HG02571 (cell line): ENCODE measurements at regions not wholly inside any gene's neighbourhood (a gene's known extent, or its start where the extent isn't known, plus 50 kb on each side); places are given as distances from the start of the nearest gene placed in this dataset.

Experiments used
- ATAC-seq: cut with Tn5 transposase; IDR thresholded peaks from one replicate; pipeline ENCODE4 v1.9.1; 2021; ENCODE audit warnings: mild to moderate bottlenecking, moderate library complexity; ENCODE audit not compliant: unreplicated experiment

DNA sequence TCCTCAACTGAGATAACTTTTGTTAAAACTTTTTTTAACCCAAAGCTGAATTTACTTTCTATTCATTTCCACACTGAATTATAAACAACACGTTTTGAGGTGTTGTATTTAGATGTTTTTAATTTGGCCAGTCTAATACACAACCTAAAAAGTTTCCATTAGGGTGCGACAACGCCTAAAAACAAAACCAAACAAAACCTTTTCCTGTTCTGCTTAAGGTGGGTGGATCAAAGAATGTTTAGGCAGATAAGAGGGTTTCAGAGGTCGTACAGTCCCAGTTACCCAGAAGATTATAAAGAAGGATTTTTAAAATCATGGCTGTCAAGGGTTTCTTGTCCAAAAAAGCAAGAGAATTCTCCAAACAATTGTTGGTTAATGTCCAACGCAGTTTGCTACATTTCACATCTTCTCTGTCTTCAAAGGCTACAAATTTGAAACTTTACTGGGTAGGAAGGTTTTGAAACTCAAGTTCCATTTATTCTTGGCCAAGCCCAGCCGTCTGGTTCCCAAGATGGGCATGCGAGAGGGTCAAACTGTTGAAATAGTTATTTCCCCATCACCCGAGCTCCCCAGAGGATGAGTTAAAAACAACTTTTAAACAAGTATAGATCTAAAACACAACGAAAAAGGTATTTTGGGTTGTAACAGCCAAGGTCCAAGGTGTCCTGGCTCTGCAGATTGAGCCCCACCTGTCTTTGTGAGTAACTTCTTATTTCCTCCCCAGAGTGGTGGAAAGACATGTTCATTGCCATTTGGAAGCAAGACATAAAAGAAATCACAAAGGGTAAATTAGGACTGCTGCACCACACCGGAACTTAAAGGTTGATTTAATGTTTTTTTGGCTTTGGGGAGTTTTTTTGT is 122.8 kb upstream of the MAP3K1 start:
- ATAC-seq = no peak

DNA sequence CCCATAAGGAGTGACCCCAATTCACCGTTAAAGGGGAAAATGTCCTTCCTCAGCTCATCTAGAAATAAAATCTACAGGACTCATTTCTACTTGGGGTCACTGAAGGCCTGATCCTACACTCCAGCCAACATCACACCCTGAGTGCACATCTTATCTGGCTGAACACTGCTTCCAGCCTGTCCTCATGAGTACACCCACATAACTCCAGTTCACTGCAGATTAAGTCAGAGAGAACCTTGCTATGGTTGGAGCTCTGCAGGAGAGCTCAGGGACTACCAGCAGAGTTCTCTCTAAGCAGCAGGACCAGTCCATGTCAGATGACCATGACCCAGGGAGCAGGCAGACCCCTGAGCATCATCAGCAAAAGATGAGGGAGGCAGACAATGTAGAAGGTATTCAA is 126.9 kb upstream of the MAP3K1 start:
- no peak for ATAC-seq

DNA sequence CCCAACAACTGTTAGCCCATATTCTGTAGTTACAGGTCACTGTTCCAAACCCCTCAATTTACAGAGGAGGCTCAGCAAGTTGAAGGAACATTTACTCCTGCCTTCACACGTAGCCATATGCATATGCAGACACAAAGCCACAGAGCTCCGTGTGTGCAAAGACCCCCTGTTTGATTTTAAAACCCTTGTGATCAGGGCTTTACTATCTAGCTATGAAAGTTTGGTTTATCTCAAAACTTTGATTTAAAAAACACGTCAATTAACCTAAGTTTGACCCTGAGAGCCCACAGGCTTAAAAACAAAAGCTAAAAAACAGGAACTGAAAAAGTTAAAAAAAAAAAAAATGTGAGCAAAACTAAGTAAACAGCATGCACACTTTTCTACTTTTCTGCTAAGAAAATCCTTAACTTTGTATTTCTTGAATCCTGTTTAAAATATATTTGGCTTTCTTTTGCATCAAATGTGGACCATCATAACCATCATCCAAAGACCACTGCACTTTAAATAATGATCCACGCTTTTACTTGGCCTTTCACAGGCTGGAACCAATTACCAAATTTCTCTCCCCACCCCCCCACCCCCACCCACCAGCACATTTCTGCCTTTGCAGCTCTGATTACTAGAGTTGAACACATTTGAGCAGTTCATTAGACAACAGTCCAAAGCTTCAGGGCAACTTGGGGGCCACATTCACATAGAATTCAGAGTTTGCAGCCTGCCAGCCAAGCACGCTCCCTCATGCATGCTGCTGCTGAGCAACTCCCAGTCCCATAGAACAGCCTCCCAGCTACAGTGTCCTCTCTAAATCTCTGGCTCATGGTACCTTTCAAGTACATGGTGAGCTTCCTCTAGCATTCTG is 128.8 kb upstream of the MAP3K1 start:
- peak; percentile 70 for ATAC-seq

GRCh38 chr5:56685503-56686217 is 129.7 kb upstream of the MAP3K1 start:
- peak; percentile 20 for ATAC-seq

DNA sequence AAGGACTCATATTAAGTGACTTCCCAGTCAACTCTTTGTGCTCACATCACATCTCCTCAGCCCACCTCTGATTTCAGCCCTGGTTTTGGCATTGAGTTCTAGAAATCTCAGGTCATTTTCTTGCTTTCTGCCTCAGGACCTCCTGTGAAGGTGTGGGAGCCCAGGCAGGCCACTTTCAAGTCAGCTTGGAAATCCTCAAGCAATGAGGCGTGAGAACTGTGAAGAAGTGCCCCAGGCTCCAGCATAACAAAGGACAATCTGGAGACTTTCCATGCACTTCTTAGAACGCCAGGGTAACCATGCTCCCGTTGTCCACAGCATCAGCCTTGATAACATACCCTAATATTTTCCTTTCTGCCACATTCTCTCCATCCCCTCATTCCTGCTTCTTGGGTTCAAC is 131.2 kb upstream of the MAP3K1 start:
- ATAC-seq = no peak

DNA sequence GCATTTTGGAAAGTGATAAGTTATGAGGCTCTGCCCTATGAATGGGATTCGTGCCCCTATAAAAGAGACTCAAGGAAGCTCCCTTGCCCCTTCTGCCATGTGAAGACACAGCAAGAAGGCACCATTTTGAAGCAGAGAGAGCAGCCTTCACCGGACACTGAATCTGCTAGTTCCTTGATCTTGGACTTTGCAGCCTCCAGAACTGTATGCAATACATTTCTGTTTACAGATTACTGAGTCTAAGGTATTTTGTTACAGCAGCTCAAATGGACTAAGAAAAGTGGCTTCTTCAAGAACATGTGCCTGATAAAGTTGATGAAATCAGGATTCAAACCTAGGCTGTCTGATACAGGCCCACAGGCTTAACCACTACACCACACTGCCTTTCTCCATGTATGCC is 131.6 kb upstream of the MAP3K1 start:
- ATAC-seq = no peak

DNA sequence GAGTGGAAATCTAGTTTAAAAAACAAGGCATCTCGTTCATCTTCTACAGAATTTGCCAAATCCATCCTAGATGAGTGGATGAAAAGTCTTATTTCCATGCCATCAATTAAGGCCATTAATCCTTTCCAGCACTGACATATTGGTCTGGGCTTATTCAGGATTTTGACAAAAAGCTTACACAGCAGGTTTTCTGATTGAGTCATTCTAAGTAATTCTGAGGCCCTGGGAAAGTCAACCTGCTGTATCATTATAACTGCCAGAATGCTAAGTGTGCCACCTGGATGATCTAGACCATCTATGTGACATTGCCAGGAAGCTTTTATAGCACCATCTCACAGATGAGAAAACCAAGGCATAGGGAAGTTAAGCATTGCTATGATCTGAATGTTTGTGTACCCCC is 132.1 kb upstream of the MAP3K1 start:
- ATAC-seq = no peak

- no peak for ATAC-seq
Measured at GRCh38 chr5:56681346-56681745, 134.0 kb upstream of the MAP3K1 start.

GRCh38 chr5:56680731-56681130 is 134.6 kb upstream of the MAP3K1 start:
- no peak for ATAC-seq

DNA sequence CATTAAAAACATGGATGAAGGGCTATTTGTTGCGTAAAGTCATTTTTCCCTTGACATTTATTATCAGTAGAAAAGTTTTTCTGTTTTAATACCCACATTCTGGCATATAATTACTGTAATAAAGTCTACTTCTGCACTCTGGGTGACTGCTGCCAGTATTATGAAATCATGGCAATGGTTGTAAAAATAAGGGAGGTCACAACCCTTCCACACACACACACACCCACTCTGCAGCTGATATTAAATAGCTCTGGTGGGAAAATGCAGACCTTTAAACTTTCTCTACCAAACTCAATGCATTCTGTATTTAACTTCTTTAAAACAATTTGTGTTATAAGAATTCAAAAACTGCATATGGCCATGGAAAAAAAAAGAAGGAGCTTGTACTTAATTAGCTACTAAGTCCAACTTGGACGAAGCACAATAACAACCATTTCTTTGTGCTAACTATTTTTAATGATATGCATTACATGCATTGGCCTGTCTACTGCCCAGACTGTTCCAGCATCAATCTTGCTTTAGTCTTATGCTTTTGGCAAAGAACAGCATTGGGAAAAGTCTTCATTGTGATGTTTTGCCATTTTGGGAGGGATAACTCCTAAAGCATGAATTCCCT is 137.6 kb upstream of the MAP3K1 start:
- no peak for ATAC-seq

GRCh38 chr5:56676091-56676768 is 139.1 kb upstream of the MAP3K1 start:
- ATAC-seq = no peak

GRCh38 chr5:56674441-56674840 is 140.9 kb upstream of the MAP3K1 start:
- ATAC-seq = no peak

DNA sequence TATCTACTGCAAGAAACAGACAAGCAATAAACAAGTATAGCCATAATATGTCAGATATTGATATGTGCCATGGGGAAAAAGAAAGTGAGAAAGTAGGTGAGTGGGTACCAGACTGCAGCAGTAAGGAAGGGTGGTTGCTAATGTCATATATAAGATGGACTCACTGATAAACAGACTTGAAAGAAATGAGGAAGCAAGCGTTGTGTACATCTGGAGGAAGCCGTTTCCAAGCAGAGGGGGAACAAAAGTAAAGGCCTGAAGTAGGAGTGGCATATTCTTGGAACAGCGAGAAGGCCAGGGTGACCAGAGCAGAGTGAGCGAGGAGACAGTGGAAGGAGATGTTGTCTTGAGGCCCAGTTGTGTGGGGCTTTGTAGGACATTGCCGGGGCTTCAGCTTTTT is 142.2 kb upstream of the MAP3K1 start:
- ATAC-seq = no peak

DNA sequence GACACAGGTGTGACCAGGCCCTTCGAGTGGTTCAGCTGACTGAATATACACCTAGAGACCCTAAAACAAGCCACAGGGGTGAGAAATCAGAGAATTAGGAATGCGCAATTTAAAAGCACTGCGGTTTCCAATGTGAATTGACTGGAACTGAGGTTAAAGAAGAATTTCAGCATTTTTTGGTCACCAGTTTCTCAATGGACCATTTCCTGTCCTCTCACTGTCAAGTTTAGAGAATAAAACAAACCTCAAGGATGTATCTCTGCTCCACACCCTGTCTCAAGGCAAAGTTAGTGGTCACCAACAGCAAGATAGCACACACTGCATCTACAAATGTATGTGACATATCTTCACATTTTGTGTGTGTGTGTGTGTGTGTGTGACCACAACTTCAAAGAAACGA is 143.8 kb upstream of the MAP3K1 start:
- no peak for ATAC-seq

DNA sequence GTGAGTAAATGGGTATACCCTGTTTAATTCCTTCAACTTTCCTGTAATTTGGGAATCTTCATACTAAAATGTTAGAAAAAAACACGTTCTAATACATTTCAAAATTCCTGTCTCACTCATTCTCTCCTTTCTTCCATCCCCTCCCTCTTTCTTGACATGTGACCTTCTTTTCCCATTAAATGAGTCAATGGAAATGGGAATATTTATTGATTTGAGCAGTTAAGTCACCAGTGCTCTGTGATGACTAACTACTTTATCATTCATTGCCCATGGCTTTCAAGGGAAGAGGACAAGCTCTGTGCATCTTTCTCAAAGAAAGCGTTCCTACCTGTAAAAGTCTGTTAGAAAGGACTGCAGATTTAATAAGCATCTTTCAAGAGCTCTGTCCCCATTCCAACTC is 144.4 kb upstream of the MAP3K1 start:
- no peak for ATAC-seq

DNA sequence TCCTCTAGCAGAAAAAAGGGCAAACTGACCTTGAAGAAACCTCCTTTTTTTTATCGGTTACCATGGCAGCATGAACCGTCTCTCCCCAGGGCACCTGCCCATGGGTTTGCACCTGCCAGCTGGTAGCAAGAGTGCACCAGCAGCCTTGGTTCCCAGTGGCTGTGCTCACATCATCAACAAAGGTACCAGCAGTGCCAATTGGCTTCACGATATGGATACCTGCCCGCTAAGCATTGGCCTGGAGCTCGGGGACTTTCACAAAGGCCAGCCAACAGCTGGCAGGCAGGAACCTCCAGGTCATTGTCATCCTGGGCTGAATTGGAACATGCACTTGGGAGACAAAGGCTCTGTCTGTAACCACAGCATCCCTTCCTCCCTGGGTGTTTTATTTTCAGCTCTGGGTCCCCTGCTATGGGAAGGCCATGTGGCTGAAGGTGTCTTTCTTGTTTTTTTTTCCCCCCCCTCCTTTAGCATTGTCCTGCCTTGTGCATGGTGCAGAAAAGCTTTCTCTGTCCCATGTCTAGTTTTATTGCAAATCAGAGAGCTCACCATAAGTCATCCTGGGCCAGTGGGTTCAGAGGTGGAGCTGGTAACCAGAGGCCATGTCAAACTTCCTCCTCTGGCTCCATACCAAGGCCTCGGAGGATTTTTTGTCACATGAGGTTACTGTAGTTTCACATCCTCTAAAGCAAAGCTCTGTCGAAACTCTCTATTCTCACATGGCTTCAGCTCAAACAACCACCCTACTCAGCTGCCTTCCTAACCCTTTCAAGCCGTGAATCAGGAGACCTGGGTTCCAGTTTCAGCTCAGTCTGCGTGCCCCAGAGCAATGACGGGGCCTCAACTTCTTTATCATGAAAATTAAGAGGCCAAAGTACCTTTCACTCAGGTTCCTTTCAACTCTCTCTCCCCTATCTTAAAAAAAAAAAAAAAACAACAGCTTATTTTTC is 145.5 kb upstream of the MAP3K1 start:
- peak; percentile 98 for ATAC-seq

DNA sequence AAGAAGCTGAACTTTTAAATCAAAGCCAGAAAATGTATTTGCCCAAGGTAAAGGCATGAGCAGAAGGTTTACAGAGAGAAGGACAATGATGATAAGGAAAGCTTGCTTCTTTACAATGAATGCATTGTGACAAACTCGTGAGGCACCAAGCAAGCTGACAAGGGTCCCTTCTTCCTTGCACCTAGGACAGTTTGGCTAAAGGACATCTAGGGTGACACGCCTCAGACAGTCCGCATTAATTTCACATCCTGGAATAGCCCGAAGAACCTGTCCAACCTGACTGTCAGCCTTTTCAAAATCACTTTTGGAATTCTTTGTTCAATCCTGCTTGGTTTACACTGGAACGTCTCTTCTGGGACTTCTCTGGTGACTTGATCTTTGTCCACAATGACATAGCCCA is 146.4 kb upstream of the MAP3K1 start:
- ATAC-seq = no peak

GRCh38 chr5:56667692-56668091 is 147.7 kb upstream of the MAP3K1 start:
- no peak for ATAC-seq

- no peak for ATAC-seq
Measured at GRCh38 chr5:56666901-56667300, 148.4 kb upstream of the MAP3K1 start.
